B cell (primary cell): ENCODE measurements at regions not wholly inside any gene's neighbourhood (a gene's known extent, or its start where the extent isn't known, plus 50 kb on each side); places are given as distances from the start of the nearest gene placed in this dataset.

Experiments used
- CTCF ChIP-seq: fragments of 200-600 bp; IDR thresholded peaks from one replicate; pipeline ENCODE4 v1.8.0; 2022; ENCODE audit warnings: antibody characterized with exemption, mild to moderate bottlenecking
- EZH2 ChIP-seq: IDR thresholded peaks from 2 replicates; pipeline ENCODE4 v1.6.1; 2012; ENCODE audit warnings: borderline replicate concordance, low read depth, mild to moderate bottlenecking, moderate library complexity, low read length; ENCODE audit not compliant: insufficient read depth, poor library complexity, severe bottlenecking

GRCh38 chr1:168473126-168473525 lies 70.7 kb downstream of the XCL2 start:
- no peak for TF ChIP-seq CTCF
- no peak for TF ChIP-seq EZH2
